RPMI7951 (cell line): ENCODE measurements at regions not wholly inside any gene's neighbourhood (a gene's known extent, or its start where the extent isn't known, plus 50 kb on each side); places are given as distances from the start of the nearest gene placed in this dataset.
"Not testable (repeated sequence)": the region's sequence is repeated elsewhere in the genome, so short reads cannot be mapped to it uniquely, and the experiment has no call there.

Experiments used
- DNase-seq: peaks from one replicate; pipeline ENCODE4 v3.0.0-alpha.2; 2012; ENCODE audit warnings: low read depth

DNA sequence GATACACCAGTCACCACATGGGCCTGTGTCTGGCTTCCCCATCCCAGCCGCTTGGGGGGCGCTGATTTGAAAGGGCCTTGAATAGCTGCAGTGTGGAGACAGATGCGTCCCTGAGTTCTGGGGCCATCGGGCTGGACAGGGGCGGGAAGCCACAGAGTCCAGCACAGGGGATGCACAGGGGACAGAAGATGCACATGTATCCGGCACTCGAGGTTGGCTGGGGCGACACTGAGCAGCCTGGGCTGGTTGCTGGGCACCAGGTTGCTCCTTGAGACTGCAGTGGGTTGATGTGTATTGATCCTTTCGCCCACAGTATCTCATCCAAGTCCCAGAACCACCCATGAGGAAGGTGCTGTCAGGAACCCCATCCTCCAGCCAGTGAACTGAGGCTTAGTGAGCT is 99.3 kb upstream of the SYT13 start:
- DNase-seq: no peak

DNA sequence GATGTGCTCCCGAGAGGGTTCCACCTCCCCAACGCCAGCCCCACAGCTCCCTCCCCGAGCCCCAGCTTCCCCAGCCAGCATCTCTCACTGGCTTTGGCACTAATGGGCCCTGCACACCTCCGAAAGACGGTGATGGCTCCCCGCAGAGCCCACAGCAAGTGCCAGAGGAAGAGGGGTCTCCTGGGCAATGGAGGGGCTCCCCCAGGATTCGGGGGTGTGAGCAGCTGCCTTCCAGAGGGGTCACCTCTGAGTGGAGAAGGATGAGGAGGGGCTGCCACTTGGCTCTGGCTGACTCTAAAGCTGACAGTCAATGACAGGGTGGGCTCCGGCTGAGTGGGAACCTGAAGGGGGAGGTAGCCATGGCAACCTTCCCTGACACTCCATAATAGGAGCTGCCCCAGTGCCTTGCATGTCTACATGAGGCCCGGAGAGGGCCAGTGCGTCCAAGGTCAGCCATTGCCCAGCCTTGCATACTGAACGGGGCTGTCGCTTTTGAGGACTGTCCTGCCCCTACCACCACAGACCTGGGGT is 98.6 kb upstream of the SYT13 start:
- no peak for DNase-seq

DNA sequence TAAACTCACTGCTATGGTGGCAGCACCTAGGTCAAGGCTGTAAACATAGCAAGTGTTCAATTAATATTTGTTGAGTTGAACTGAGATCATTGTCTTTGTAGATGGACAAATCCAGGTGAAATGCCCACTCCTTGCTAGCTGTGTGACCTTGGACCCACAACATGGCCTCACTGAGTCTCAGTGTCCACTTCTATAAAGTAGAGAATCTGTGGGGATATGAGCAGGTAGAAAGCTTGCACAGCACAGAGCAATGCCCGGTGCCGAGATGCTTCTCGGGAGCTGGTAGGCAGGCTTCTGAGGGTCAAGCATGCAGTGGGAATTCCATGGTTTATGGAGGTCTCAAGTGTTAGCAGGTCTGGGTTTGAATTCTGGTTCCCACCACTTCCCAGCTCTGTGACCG is 97.9 kb upstream of the SYT13 start:
- DNase-seq: no peak

DNA sequence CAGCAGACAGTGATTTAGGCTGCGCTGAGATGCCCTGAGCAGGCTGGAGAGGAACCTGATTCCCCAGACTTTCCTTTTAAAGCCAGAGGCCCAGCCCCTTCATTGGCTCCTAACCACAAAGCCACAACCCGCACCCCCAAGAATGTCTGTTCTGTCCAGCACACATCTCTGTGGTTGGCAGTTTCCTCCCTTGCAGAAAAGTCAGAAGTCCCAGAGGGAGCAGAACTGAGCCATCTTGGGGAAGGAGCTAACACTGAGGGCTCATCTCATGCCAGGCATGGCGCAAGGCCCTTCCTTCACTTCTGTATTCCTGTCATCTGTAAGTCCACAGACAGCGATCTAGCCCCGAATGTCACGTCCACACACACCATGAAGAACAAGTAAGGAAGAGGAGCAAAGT is 97.1 kb upstream of the SYT13 start:
- peak; percentile 72 for DNase-seq

DNA sequence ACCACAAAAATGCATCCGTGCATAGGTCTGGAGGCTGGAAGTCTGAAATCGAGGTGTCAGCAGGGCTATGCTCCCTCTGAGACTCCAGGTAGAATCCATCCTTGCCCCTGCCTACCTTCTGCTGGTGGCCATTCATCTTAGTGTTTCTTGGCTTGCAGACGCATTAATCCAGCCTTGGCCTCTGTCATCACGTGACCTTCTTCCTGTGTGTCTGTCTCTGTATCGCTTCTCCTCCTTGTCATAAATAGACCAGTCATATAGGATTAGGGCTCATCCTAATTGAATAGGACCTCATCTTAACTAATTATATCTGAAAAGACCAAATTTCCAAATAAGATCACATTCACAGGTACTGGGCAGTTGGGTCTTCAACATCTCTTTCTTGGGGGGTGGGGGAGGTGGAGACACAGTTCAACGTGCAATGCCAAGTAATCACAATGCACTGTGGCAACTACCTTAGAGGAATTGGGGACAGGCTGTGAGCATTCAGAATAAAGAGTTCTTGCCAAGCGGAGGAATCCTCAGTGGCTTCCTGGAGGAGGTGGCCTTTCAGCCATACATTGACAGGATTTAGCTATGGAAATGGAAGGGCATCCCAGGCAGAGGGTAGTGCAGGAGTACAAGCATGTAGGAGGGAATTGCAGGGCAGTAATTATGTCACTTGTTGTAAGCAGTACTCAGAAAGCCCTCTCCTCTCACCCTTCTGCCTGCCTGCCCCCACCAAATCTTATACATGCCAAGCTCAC is 96.2 kb upstream of the SYT13 start:
- DNase-seq: no peak

- DNase-seq: no peak
Measured at GRCh38 chr11:45379162-45379863, 93.2 kb upstream of the SYT13 start.

DNA sequence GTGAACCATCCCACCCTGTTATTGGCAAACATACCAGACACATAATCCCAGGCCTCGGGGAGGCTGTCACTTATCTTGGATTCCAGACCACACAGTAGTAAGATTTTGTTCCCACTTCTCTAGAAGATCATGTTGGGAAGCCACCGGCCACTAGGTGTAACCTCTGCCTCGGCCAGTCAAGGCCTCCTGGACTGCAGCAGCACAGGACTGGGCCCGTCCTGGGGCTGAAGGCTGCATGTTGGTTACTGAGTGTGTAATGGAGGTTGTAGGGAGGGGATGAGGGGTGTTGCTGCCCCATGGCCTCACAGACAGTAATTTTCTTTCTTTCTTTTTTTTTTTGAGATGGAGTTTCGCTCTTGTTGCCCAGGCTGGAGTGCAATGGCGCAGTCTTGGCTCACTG is 92.4 kb upstream of the SYT13 start:
- no peak for DNase-seq

GRCh38 chr11:45374653-45375059 is 88.5 kb upstream of the SYT13 start:
- peak; percentile 13 for DNase-seq

DNA sequence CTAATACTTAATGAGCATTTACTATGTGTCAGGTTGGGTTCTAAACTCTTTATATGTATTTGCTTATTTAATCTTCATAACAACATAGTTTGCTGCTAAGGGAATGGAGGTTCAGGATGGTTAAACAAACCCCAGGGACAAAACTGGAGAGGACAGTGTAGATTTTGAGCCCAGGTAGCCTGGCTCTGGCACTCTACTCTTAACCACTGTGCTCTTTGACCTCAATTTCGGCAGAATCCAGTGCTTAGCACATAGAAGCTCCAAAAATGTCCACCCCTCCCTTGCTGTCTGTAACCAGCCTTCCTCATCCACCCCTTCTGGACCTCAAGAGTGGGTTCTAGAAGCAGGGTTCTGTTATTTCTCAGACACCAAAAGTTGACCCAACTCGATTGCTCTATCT is 88.0 kb upstream of the SYT13 start:
- DNase-seq: no peak

DNA sequence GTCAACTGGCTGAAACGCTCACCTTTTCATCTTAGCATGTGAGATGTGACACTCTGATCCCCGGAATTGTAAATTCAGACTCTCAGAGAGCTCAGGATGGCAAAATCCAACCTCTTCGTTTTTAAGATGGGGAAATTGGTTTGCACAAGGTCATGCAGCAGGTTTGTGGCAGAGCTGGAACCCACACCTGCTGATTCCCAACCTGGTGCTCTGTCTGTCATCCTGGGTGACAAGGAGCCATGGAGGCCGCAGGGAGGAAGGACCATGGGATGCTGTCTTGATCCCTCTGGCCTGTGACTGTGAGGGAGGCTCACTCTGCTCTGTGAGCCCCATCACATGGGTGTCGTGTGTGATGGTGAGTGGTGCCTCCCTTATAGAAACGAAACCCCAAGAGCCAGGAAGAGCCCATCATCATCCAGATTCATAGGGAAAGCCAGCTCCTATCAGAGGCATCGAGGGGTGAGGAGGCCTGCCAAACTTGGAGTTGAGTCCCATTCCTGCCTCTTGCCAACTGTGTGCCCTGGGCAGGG is 87.4 kb upstream of the SYT13 start:
- no peak for DNase-seq

DNA sequence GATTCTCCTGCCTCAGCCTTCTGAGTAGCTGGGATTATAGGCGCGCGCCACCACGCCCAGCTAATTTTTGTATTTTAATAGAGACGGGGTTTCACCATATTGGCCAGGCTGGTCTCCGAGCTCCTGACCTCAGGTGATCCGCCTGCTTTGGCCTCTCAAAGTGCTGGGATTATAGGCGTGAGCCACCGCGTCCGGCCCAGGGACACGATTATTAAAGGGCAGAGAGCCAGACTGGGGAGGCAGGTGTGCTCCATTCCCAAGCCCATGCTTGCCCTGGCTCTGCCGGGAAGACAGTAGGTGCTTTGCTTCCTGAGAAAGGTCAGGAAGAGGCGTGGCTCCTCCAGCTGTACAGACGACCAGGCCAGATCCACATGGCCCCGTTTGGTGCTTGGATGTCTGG is 86.3 kb upstream of the SYT13 start:
- not testable (repeated sequence) for DNase-seq

DNA sequence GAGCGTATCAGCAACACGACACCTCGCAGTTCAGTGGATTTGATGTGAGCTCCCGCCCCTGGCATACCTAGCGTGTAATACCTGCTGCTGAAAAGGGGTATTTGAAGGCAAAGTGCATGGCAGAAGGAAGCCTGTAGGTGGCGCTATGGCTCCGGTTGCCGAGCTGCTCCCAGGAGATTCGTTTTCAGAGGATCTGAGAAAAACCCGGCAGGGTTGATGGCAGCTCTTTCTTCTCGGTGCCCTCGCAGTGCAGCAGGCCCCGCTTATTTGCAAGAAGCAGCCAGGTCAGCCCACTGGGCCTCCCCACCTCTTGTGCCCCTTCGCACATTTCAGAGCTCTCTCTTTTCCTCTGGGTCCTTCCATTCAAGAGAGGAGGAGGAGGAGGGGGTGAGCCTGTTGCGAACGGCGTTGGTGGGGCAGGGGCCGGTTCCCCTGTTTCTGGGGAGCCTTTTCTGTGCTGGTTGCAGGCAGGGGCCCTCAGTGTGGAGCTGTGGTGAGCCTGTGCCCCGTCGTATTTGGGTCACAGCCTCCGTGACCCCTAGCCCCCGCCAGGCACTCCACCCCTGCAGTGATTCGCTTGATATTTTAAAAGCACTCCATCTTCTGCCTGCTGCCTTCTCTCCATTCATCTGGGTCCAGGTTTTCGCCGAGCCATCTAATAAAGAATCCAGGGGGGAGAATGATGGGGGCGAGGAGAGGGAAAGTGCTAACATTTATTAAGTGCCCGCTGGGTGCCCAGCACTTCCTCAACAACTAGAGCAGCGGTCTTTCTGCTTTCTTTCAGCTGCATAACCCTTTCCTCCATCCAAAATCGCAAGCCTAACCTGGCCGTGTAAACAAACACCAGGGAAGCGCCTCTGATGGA is 85.3 kb upstream of the SYT13 start:
- DNase-seq: peak; percentile 40

- DNase-seq: no peak
Measured at GRCh38 chr11:45369313-45369712, 83.2 kb upstream of the SYT13 start.

DNA sequence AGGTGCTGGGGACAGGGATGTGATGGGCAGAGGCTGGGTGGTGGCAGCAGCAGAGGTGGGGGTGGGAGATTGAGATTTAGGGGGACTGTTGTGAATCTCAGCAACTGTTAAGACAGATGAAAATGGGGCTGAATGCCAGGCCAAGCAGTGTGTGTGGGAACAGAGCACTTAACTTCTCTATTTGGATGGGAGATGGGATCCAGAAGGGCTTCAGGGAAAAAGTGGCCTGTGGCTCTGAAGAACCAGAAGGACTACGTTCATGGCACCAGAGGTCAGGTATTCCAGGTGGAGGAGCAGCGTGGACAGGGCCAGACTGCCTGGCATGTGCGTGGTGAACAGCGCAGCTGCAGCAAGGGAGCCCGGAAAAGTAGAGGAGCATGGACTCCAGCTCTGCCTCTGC is 82.6 kb upstream of the SYT13 start:
- DNase-seq: no peak

GRCh38 chr11:45366619-45367190 is 80.6 kb upstream of the SYT13 start:
- DNase-seq: no peak

DNA sequence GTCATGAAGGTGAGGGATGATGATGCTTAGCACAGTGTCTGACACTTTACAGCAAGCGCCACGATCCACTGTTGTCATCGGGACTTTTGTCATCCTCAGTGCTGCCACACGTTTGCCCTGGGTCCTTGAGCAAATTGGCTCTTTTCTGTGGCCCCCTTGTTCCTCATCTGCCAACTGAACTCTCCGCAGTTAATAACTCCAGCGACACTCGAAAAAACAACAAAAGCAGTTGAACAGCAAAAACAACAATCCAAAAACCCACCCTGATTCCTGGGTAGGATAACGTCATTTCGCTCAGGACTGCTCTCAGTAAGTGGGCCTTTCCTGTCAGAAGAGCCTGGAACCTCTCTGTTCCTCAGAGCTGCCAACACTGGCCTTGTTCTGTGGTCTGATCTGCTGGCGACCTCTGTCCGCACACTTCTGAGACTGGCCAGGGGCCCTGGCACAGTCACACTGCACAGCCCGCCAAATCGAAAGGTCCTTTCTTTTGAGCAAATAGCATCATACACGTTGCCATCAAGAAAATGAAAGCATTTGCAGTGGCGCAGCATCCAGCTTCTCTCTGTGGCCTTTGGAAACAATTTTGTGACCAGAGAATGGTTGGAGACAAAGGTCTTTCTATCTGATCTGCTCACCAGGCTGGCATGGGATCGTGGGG is 79.9 kb upstream of the SYT13 start:
- DNase-seq: no peak

DNA sequence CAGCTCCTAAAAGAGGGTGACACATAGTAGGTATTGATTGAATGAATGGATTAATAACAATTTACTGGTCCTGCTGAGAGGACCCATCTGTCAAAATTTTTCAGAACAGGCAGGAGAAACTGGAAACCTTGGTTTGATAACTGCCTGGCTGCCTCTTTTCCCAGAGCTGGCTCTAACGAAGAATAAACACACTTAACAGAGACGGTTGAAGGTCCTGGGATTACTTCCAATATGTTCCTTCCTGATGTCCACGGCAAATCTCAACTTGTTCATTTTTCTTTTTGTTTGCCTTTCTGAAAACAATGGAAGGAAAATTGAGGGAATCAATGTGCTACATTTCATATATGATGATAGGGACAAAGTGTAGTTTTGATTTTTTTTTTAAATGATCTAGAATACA is 76.5 kb upstream of the SYT13 start:
- DNase-seq: no peak

DNA sequence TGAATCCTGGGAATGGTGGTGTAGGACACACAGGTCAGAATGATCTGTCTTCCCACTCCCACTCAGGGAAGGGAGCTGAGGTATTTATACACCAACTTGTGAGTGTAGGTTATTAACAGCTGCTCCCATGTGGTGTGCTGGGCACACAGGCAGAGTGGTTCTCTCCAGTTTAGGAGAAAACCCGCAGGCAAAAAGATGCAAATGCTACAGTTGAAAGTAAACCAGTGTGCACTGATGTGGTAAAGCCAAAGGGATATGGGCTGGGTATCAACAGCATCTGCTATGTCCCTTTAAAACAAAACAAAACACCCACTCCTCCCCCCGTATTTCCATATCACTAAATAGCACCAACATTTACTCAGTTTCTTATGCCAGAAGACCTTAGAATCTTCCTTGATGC is 75.4 kb upstream of the SYT13 start:
- no peak for DNase-seq

DNA sequence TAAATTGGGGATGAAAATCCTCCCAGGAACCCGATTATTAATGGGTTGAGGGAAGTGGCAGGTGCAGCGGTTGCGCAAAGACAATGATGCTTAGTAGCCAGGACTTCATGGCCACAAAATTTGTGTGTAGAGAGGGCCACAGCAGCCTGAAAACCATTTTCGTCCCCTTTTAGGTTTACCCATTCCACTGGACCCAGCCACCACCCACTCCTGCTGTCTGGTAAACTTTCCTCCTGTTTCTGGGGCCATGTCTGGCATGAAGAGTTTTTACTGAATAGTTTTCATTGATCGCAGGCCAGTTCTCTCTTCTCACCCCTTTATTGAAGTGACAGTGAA is 69.5 kb upstream of the SYT13 start:
- DNase-seq: no peak

DNA sequence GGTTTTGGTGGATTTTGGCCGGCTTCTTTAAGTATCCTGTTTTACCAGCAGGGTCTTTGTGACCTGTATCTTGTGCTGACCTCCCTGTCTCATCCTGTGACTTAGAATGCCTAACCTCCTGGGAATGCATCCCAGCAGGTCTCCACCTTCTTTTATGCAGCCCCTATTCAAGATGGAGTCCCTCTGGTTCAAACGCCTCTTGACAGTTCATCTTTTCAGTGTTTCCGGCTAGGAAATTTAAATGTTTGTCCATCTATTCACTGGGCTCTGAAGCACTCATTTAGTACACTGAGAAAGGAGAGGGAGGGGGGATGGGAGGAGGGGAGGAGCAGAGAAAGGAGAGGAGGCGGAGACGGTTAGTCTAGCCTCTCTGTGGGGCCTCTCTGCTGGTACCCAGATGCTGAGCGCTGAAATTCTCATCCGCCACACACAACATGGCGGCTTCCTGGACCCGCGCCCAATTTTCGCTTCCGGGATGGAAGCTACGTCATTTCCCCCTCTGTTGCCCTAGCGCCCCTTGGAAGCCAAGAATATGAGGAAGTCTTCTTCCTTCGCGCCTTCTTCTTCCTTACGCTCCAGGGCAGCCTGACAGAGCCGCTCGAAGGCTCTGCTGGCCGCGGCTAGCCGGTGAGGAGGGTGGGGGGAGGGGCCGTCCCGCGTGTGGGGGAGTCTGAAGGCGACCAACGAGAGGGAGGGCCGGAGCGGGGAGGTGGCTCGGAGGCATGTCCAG is 69.0 kb upstream of the SYT13 start:
- DNase-seq: peak; percentile 53

DNA sequence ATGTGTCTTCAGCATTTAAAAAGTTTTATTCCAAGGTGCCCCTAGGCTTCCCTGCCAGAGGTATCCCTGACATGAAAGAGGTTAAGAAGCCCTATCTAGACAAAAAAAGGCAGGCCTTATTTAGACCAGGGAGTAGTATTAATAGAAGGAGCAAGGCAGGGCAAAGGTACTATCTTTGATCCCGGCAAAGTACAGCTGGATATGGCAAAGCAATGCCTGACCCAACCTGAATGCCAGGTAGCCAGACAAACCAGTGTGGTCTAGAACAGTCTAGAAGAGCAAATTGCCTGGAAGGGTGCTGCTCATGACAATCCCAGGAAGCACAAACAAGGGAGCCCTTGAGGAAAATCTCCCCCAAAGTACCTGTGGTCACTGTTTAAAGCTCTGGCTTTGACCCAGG is 62.6 kb upstream of the SYT13 start:
- no peak for DNase-seq
